ENCODE measurements at regions not wholly inside any gene's neighbourhood (a gene's known extent, or its start where the extent isn't known, plus 50 kb on each side); places are given as distances from the start of the nearest gene placed in this dataset.

- TF ChIP-seq EZH2 (optimal IDR thresholded peaks at IDR 0.05; ENCODE audit: low read depth, low read length) (no peak), EZH2phosphoT487 (IDR thresholded peaks at IDR 0.05; ENCODE audit: low read length) (no peak)
These were observed 185.7 kb downstream of the ACKR3 start for GRCh38 chr2:236755278-236755840.
